A549 (cell line): ENCODE measurements at regions not wholly inside any gene's neighbourhood (a gene's known extent, or its start where the extent isn't known, plus 50 kb on each side); places are given as distances from the start of the nearest gene placed in this dataset.

Source experiments
- EP300 ChIP-seq, 2 experiments: fragments of >200 bp; sonication (Bioruptor Twin); formaldehyde crosslinking; IDR thresholded peaks; 2 replicates in 1 of 2; 3 replicates in 1 of 2; pipeline ENCODE4 v1.6.1; 2016 to 2017
- JUNB ChIP-seq: fragments of >200 bp; sonication (Bioruptor Twin); formaldehyde crosslinking; IDR thresholded peaks from 2 replicates; pipeline ENCODE4 v1.6.1; 2016
- KDM1A ChIP-seq: fragments of 200-600 bp; sonication (generic); IDR thresholded peaks from 2 replicates; pipeline ENCODE4 v1.6.1; 2016; ENCODE audit warnings: low read depth, mild to moderate bottlenecking
- NFE2L2 ChIP-seq: fragments of 150-350 bp; conservative IDR thresholded peaks from 2 replicates; pipeline ENCODE4 v1.6.1; 2014; ENCODE audit warnings: low read length
- POLR2A ChIP-seq: IDR thresholded peaks from 2 replicates; pipeline ENCODE4 v1.6.1; 2012; ENCODE audit warnings: mild to moderate bottlenecking, low read length
- POLR2AphosphoS2 ChIP-seq: conservative IDR thresholded peaks from 2 replicates; pipeline ENCODE4 v1.6.1; 2012; ENCODE audit warnings: low read length, improper control_type of control experiment, inconsistent platforms
- RAD21 ChIP-seq, 2 experiments: fragments of >200 bp in 1 of 2; sonication (Bioruptor Twin) in 1 of 2; formaldehyde crosslinking in 1 of 2; IDR thresholded peaks in 1 of 2; conservative IDR thresholded peaks in 1 of 2; 2 replicates in 1 of 2; 3 replicates in 1 of 2; pipeline ENCODE4 v1.6.1; 2012 to 2018; ENCODE audit warnings: inconsistent platforms in 1 of 2
- RFX5 ChIP-seq: fragments of 450-650 bp; IDR thresholded peaks from 2 replicates; pipeline ENCODE4 v1.7.1; 2014; ENCODE audit warnings: antibody characterized with exemption, mild to moderate bottlenecking, moderate library complexity
- SMC3 ChIP-seq: fragments of >200 bp; sonication (Bioruptor Twin); formaldehyde crosslinking; IDR thresholded peaks from 3 replicates; pipeline ENCODE4 v1.6.1; 2018; ENCODE audit warnings: inconsistent platforms
- SREBF2 ChIP-seq: fragments of 450-650 bp; IDR thresholded peaks from 2 replicates; pipeline ENCODE4 v1.6.1; 2014; ENCODE audit warnings: mild to moderate bottlenecking, moderate library complexity
- TP53 ChIP-seq: fragments of 250-450 bp; sonication (Bioruptor Pico); IDR thresholded peaks from 2 replicates; pipeline ENCODE4 v1.5.0; 2021; ENCODE audit warnings: mild to moderate bottlenecking, moderate library complexity
- TF ChIP-seq, protein P1 (sequence below): fragments of >200 bp; sonication (Bioruptor Twin); formaldehyde crosslinking; IDR thresholded peaks from 3 replicates; pipeline ENCODE4 v1.5.1; 2016
- TF ChIP-seq, protein P2 (sequence below): fragments of 250-450 bp; sonication (Bioruptor Pico); IDR thresholded peaks from 2 replicates; pipeline ENCODE4 v1.5.0; 2021; ENCODE audit warnings: mild to moderate bottlenecking, moderate library complexity, borderline replicate concordance
- TF ChIP-seq, protein P3 (sequence below): fragments of 200-600 bp; sonication (generic); IDR thresholded peaks from 2 replicates; pipeline ENCODE4 v1.6.1; 2016; ENCODE audit warnings: antibody characterized with exemption, mild to moderate bottlenecking, moderate library complexity

DNA sequence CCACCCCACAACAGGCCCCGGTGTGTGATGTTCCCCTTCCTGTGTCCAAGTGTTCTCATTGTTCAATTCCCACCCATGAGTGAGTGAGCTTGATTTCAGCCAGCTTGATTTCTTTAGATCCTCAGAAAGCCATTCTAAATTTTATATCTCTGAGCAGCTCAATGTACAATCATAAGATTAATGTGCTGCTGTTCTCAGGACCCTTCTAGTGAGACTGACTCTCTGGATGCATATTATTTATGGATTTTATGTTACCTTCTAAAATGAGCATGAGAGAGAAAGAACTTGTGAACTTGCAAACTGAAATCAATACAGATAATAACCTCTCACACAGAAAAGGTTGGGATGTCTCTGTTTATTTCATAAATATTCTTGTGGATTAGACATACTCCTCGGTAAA is 1133.5 kb upstream of the TMPRSS15 start:
- TF ChIP-seq, protein P1, sequence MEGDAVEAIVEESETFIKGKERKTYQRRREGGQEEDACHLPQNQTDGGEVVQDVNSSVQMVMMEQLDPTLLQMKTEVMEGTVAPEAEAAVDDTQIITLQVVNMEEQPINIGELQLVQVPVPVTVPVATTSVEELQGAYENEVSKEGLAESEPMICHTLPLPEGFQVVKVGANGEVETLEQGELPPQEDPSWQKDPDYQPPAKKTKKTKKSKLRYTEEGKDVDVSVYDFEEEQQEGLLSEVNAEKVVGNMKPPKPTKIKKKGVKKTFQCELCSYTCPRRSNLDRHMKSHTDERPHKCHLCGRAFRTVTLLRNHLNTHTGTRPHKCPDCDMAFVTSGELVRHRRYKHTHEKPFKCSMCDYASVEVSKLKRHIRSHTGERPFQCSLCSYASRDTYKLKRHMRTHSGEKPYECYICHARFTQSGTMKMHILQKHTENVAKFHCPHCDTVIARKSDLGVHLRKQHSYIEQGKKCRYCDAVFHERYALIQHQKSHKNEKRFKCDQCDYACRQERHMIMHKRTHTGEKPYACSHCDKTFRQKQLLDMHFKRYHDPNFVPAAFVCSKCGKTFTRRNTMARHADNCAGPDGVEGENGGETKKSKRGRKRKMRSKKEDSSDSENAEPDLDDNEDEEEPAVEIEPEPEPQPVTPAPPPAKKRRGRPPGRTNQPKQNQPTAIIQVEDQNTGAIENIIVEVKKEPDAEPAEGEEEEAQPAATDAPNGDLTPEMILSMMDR: no peak
- TF ChIP-seq KDM1A: no peak
- TF ChIP-seq SREBF2: no peak
- TF ChIP-seq, protein P2, sequence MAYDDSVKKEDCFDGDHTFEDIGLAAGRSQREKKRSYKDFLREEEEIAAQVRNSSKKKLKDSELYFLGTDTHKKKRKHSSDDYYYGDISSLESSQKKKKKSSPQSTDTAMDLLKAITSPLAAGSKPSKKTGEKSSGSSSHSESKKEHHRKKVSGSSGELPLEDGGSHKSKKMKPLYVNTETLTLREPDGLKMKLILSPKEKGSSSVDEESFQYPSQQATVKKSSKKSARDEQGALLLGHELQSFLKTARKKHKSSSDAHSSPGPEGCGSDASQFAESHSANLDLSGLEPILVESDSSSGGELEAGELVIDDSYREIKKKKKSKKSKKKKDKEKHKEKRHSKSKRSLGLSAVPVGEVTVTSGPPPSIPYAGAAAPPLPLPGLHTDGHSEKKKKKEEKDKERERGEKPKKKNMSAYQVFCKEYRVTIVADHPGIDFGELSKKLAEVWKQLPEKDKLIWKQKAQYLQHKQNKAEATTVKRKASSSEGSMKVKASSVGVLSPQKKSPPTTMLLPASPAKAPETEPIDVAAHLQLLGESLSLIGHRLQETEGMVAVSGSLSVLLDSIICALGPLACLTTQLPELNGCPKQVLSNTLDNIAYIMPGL: no peak
- no peak for TF ChIP-seq POLR2A
- TF ChIP-seq RAD21 (conservative IDR thresholded peaks at IDR 0.05 in 1 of 2, IDR thresholded peaks at IDR 0.05 in 1 of 2): no peak
- no peak for TF ChIP-seq SMC3
- TF ChIP-seq POLR2AphosphoS2: no peak
- TF ChIP-seq NFE2L2: no peak
- TF ChIP-seq RFX5: no peak
- TF ChIP-seq JUNB: no peak
- TF ChIP-seq, protein P3, sequence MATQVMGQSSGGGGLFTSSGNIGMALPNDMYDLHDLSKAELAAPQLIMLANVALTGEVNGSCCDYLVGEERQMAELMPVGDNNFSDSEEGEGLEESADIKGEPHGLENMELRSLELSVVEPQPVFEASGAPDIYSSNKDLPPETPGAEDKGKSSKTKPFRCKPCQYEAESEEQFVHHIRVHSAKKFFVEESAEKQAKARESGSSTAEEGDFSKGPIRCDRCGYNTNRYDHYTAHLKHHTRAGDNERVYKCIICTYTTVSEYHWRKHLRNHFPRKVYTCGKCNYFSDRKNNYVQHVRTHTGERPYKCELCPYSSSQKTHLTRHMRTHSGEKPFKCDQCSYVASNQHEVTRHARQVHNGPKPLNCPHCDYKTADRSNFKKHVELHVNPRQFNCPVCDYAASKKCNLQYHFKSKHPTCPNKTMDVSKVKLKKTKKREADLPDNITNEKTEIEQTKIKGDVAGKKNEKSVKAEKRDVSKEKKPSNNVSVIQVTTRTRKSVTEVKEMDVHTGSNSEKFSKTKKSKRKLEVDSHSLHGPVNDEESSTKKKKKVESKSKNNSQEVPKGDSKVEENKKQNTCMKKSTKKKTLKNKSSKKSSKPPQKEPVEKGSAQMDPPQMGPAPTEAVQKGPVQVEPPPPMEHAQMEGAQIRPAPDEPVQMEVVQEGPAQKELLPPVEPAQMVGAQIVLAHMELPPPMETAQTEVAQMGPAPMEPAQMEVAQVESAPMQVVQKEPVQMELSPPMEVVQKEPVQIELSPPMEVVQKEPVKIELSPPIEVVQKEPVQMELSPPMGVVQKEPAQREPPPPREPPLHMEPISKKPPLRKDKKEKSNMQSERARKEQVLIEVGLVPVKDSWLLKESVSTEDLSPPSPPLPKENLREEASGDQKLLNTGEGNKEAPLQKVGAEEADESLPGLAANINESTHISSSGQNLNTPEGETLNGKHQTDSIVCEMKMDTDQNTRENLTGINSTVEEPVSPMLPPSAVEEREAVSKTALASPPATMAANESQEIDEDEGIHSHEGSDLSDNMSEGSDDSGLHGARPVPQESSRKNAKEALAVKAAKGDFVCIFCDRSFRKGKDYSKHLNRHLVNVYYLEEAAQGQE: no peak
- TF ChIP-seq EP300 (IDR thresholded peaks at IDR 0.05): no peak
- TF ChIP-seq TP53 (CRISPR knock-in tag): no peak
